Smooth muscle cell (in vitro differentiated cells): ENCODE measurements at regions not wholly inside any gene's neighbourhood (a gene's known extent, or its start where the extent isn't known, plus 50 kb on each side); places are given as distances from the start of the nearest gene placed in this dataset.
A peak's percentile ranks its signal among the peaks of the same experiment; 100 is the strongest.

Experiments used
- DNase-seq: peaks from one replicate; lab custom pipeline; 2025; ENCODE audit not compliant: unreplicated experiment; lab: John Stamatoyannopoulos, UW
- H2AFZ ChIP-seq: fragments of 200-600 bp; sonication (generic); 2 replicates; pipeline ENCODE4 v1.6.0; 2016; ENCODE audit warnings: antibody characterized with exemption, low read depth, mild to moderate bottlenecking
- H3F3A ChIP-seq: fragments of 200-600 bp; sonication (generic); 2 replicates; pipeline ENCODE4 v1.6.0; 2017; ENCODE audit warnings: antibody characterized with exemption, low read depth
- H3K27ac ChIP-seq: fragments of 200-600 bp; sonication (generic); 2 replicates; pipeline ENCODE4 v1.5.1; 2016; ENCODE audit warnings: low read depth, mild to moderate bottlenecking
- H3K27me3 ChIP-seq: fragments of 200-600 bp; sonication (generic); 2 replicates; pipeline ENCODE4 v1.6.1; 2016; ENCODE audit warnings: low read depth, mild to moderate bottlenecking
- H3K36me3 ChIP-seq: fragments of 200-600 bp; sonication (generic); 2 replicates; pipeline ENCODE4 v1.5.1; 2016; ENCODE audit warnings: low read depth
- H3K4me1 ChIP-seq: fragments of 200-600 bp; sonication (generic); 2 replicates; pipeline ENCODE4 v1.5.1; 2016; ENCODE audit warnings: low read depth
- H3K4me2 ChIP-seq: fragments of 200-600 bp; sonication (generic); 2 replicates; pipeline ENCODE4 v1.6.0; 2016; ENCODE audit warnings: mild to moderate bottlenecking
- H3K4me3 ChIP-seq: fragments of 200-600 bp; sonication (generic); 2 replicates; pipeline ENCODE4 v1.5.1; 2016; ENCODE audit warnings: mild to moderate bottlenecking
- H3K79me2 ChIP-seq: fragments of 200-600 bp; sonication (generic); 2 replicates; pipeline ENCODE4 v1.6.0; 2016; ENCODE audit warnings: low read depth, mild to moderate bottlenecking
- H3K9ac ChIP-seq: fragments of 200-600 bp; sonication (generic); 2 replicates; pipeline ENCODE4 v1.6.0; 2016; ENCODE audit warnings: low read depth
- H3K9me3 ChIP-seq: fragments of 200-600 bp; sonication (generic); replicated peaks from 2 replicates; pipeline ENCODE4 v1.5.1; 2016; ENCODE audit warnings: low read depth
- H4K20me1 ChIP-seq: fragments of 200-600 bp; sonication (generic); 2 replicates; pipeline ENCODE4 v1.6.0; 2016; ENCODE audit warnings: low read depth
- CTCF ChIP-seq: fragments of 200-600 bp; sonication (generic); IDR thresholded peaks from 2 replicates; pipeline ENCODE4 v1.5.1; 2017; ENCODE audit warnings: borderline replicate concordance, mild to moderate bottlenecking, antibody characterized with exemption; ENCODE audit not compliant: insufficient read depth, poor library complexity, severe bottlenecking
- WGBS: methylation state at CpG from one replicate; pipeline ENCODE4 v1.1.7; 2016; ENCODE audit warnings: low lambda C conversion rate; 5-methylcytosine and 5-hydroxymethylcytosine counted together

- no peak for TF ChIP-seq CTCF
- H3K27me3 ChIP-seq = no peaks in the 10 kb centered on the region
- peaks cover 7% of the 10 kb centered on the region for H3K4me1 ChIP-seq
- H3K9me3 ChIP-seq = no peaks in the 10 kb centered on the region
- no peaks in the 10 kb centered on the region for H3K79me2 ChIP-seq
- H3K9ac ChIP-seq = no peak overlapping the region
- no peaks in the 10 kb centered on the region for H4K20me1 ChIP-seq
- H3K27ac ChIP-seq = no peak overlapping the region
- H2AFZ ChIP-seq = no peak overlapping the region
- no peak overlapping the region for H3K4me2 ChIP-seq
- H3K36me3 ChIP-seq = no peaks in the 10 kb centered on the region
- 98% methylated on average over 3 of the region's 3 CpGs for WGBS
- no peak for DNase-seq
- peaks cover 7% of the 10 kb centered on the region for H3F3A ChIP-seq
- no peak overlapping the region for H3K4me3 ChIP-seq
Observed at GRCh38 chr20:19855416-19855815, 97.4 kb downstream of the RIN2 start.

DNA sequence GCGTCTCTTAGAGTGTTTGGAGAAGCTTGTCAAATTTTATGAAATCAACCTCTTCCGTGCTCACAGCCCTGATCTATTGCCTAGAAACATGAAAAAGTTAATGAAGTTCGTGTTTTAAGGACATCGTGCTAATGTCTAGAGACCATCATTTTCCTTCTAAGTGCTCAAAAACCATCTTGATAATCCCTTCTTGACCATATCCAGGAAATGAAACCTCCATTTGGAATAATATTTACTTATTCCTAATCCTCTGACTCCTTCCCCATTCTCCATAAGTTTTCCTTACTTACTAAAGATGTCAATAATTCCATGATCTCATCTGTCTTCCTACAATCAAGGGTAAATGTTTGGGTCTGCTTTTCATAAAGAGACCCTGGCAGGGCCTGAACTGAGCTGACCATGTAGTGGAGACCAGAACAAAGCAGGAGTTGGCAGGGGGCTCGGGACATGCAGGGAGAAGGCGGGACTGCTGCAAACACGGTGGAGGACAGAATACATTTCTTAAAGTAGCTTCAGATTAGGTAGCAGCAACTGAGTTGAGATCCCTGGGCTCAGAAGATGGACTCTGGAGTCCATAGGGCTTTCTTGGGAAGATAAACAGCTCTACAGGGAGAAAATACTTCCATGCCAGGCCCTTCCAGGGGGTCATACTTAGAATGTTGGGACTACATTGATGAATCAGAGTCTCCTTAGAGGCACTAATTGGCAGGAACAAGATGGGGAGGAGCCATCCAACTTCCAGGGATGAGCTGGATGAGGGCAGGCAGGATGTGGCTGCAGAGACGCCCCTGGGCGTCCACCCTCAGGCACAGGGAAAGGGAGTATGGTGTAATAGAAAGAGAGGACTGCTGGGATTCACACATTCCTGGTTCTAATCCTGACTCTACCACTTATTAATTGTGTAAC is 100.7 kb downstream of the RIN2 start:
- Histone ChIP-seq H3K79me2 (no peaks in the 10 kb centered on the region), H3K9ac (no peak overlapping the region), H3F3A (no peaks in the 10 kb centered on the region), H3K4me2 (peak overlapping the region; percentile 18), H2AFZ (no peak overlapping the region), H3K4me3 (no peak overlapping the region), H3K27ac (peak overlapping the region; percentile 63), H3K9me3 (no peaks in the 10 kb centered on the region), H3K4me1 (peaks cover 7% of the 10 kb centered on the region), H4K20me1 (no peaks in the 10 kb centered on the region), H3K27me3 (no peaks in the 10 kb centered on the region), H3K36me3 (no peaks in the 10 kb centered on the region)
- 73% methylated on average over 9 of the region's 9 CpGs for WGBS
- DNase-seq = no peak
- TF ChIP-seq CTCF = no peak

- no peaks in the 10 kb centered on the region for H3K36me3 ChIP-seq
- H3K27me3 ChIP-seq = no peaks in the 10 kb centered on the region
- no peaks in the 10 kb centered on the region for H3K9me3 ChIP-seq
- peaks cover 7% of the 10 kb centered on the region for H3K4me1 ChIP-seq
- no peaks in the 10 kb centered on the region for H3K79me2 ChIP-seq
- H3K27ac ChIP-seq = no peak overlapping the region
- no peak overlapping the region for H3K4me3 ChIP-seq
- H3K4me2 ChIP-seq = no peak overlapping the region
- WGBS = 97% methylated on average over 3 of the region's 3 CpGs
- H3F3A ChIP-seq = no peaks in the 10 kb centered on the region
- no peak for TF ChIP-seq CTCF
- DNase-seq = no peak
- no peak overlapping the region for H2AFZ ChIP-seq
- no peak overlapping the region for H3K9ac ChIP-seq
- H4K20me1 ChIP-seq = no peaks in the 10 kb centered on the region
Observed at GRCh38 chr20:19859444-19859843, 101.4 kb downstream of the RIN2 start.

GRCh38 chr20:19860737-19861136 is 102.7 kb downstream of the RIN2 start:
- no peak for DNase-seq
- no peak overlapping the region for H3K4me3 ChIP-seq
- no peaks in the 10 kb centered on the region for H3F3A ChIP-seq
- no peaks in the 10 kb centered on the region for H3K9me3 ChIP-seq
- H3K27ac ChIP-seq = no peak overlapping the region
- no peaks in the 10 kb centered on the region for H4K20me1 ChIP-seq
- H3K27me3 ChIP-seq = no peaks in the 10 kb centered on the region
- H3K36me3 ChIP-seq = no peaks in the 10 kb centered on the region
- H3K4me2 ChIP-seq = no peak overlapping the region
- TF ChIP-seq CTCF = no peak
- H3K4me1 ChIP-seq = peaks cover 7% of the 10 kb centered on the region
- no peak overlapping the region for H2AFZ ChIP-seq
- no peaks in the 10 kb centered on the region for H3K79me2 ChIP-seq
- WGBS = 87% methylated on average over 2 of the region's 2 CpGs
- H3K9ac ChIP-seq = no peak overlapping the region
